Subcutaneous abdominal adipose tissue (tissue), 5 donors: ENCODE measurements at regions not wholly inside any gene's neighbourhood (a gene's known extent, or its start where the extent isn't known, plus 50 kb on each side); places are given as distances from the start of the nearest gene placed in this dataset.
"Not testable (repeated sequence)": the region's sequence is repeated elsewhere in the genome, so short reads cannot be mapped to it uniquely, and the experiment has no call there.

Experiments used
- H3K27ac ChIP-seq: one replicate; pipeline ENCODE4 v1.7.0; 2013; ENCODE audit warnings: low read depth, mild to moderate bottlenecking, inconsistent platforms, low read length, moderate library complexity
- H3K27me3 ChIP-seq, 5 donors: one replicate each; pipeline ENCODE4 v1.7.0; 2013; ENCODE audit warnings: low read length in 5 of 5, inconsistent platforms in 1 of 5; ENCODE audit not compliant: control insufficient read depth in 5 of 5, insufficient read depth in 4 of 5
- H3K36me3 ChIP-seq, 5 donors: one replicate each; pipeline ENCODE4 v1.7.0; 2013; ENCODE audit warnings: low read length in 5 of 5; ENCODE audit not compliant: control insufficient read depth in 5 of 5, insufficient read depth in 5 of 5
- H3K4me1 ChIP-seq, 5 donors: one replicate each; pipeline ENCODE4 v1.7.0; 2013; ENCODE audit warnings: low read length in 5 of 5, mild to moderate bottlenecking in 3 of 5, moderate library complexity in 1 of 5; ENCODE audit not compliant: control insufficient read depth in 5 of 5, insufficient read depth in 5 of 5
- H3K4me3 ChIP-seq, 5 donors: one replicate each; pipeline ENCODE4 v1.7.0; 2013; ENCODE audit warnings: low read length in 5 of 5, low read depth in 1 of 5
- H3K9ac ChIP-seq, 5 donors: one replicate each; pipeline ENCODE4 v1.7.0; 2013; ENCODE audit warnings: low read length in 5 of 5, mild to moderate bottlenecking in 4 of 5, moderate library complexity in 3 of 5
- H3K9me3 ChIP-seq, 5 donors: one replicate each; pipeline ENCODE4 v1.7.0; 2013; ENCODE audit warnings: low read length in 5 of 5; ENCODE audit not compliant: control insufficient read depth in 5 of 5
- donor health status: healthy.
- donor health status: healthy.
- donor health status: healthy.
- donor health status: healthy.
- donor health status: healthy.

- Histone ChIP-seq H3K4me1 (peaks cover 0 to 6% (median 0%) of the 10 kb centered on the region in 5 donors), H3K9ac (no peak overlapping the region), H3K36me3 (no peaks in the 10 kb centered on the region), H3K9me3 (peaks cover 0 to 3% (median 0%) of the 10 kb centered on the region in 5 donors), H3K27me3 (no peaks in the 10 kb centered on the region), H3K27ac (no peak overlapping the region), H3K4me3 (no peak overlapping the region)
These were observed 314.7 kb upstream of the GRAMD2B start for GRCh38 chr5:126108470-126108869.

DNA sequence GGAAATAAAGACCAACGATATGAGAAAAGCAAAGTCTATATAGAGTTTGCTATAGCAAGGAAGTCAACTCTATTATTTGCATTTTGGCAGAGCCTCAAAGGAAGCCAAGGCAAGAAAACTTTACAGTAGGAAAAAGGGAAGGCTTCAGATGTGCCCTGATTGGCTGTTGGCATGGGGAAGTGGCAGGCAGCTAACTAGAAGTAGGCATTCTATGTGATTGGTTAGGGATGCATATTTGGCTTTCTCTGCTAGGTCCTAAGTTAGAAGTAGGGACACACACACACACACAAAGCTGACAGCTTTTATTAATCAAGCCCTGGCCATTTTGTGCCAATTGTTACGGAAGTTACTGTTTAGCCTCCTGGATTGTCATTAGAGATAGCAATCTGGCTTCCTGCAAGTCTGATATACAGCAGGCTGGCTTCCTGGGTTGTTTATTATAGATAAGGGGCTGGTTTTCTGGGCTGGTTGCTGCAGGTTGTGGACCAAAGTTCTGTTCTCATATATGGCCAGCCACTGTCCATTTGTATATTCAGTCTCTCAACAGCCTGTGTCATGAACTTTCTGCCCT is 308.1 kb upstream of the GRAMD2B start:
- Histone ChIP-seq H3K27me3 (no peaks in the 10 kb centered on the region), H3K4me1 (no peaks in the 10 kb centered on the region), H3K36me3 (no peaks in the 10 kb centered on the region), H3K9ac (no peak overlapping the region), H3K4me3 (no peak overlapping the region), H3K27ac (no peak overlapping the region), H3K9me3 (peaks cover 0 to 8% (median 0%) of the 10 kb centered on the region in 5 donors)

DNA sequence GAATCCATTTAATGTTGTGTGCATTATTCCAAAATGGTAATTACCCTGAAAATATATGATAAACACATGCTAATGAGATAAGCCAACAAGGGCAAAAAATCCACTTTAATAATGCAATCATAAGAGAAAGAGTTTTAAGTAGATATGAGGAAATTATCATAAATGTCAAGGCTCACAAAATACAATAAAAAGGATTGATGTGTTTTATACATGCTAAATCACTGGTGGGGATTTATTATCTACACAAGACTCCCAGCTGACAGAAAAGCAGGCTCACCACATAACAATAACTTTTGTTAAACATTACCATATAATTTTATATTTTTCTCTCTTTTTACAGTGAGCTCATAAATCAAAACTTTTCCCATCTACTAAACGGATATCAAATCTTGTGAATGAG is 306.2 kb upstream of the GRAMD2B start:
- no peaks in the 10 kb centered on the region for H3K4me1 ChIP-seq
- H3K36me3 ChIP-seq = no peaks in the 10 kb centered on the region
- no peaks in the 10 kb centered on the region for H3K27me3 ChIP-seq
- H3K9me3 ChIP-seq = peaks cover 0 to 7% (median 0%) of the 10 kb centered on the region in 5 donors
- no peak overlapping the region for H3K4me3 ChIP-seq
- H3K9ac ChIP-seq = no peak overlapping the region
- H3K27ac ChIP-seq = no peak overlapping the region

- Histone ChIP-seq H3K36me3 (no peaks in the 10 kb centered on the region), H3K4me3 (no peak overlapping the region), H3K9me3 (peaks cover 0 to 5% (median 0%) of the 10 kb centered on the region in 5 donors), H3K9ac (no peak overlapping the region), H3K4me1 (peaks cover 0 to 4% (median 0%) of the 10 kb centered on the region in 5 donors), H3K27ac (no peak overlapping the region), H3K27me3 (no peaks in the 10 kb centered on the region)
These were observed 303.2 kb upstream of the GRAMD2B start for GRCh38 chr5:126119887-126120442.

DNA sequence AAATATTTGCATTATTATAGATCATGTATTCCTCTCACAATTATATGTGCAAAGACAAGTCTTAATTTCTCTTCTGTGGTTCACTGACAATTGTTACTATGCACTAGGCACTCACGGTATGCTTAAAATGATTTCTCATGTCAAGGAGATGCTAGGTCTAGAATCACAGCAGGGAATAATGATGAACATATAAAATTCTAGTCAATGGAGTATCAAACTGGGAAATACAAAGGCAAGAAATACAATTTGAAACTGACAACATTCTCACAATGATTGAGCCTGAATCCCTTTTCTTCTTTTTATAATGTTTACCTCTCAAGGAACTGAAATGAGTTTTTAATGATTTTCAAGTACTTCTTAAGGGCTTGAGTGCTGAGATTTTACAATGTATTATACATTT is 302.3 kb upstream of the GRAMD2B start:
- Histone ChIP-seq H3K36me3 (no peaks in the 10 kb centered on the region), H3K9me3 (no peaks in the 10 kb centered on the region), H3K4me3 (no peak overlapping the region), H3K27me3 (no peaks in the 10 kb centered on the region), H3K4me1 (peaks cover 0 to 6% (median 0%) of the 10 kb centered on the region in 5 donors), H3K27ac (no peak overlapping the region), H3K9ac (no peak overlapping the region)

DNA sequence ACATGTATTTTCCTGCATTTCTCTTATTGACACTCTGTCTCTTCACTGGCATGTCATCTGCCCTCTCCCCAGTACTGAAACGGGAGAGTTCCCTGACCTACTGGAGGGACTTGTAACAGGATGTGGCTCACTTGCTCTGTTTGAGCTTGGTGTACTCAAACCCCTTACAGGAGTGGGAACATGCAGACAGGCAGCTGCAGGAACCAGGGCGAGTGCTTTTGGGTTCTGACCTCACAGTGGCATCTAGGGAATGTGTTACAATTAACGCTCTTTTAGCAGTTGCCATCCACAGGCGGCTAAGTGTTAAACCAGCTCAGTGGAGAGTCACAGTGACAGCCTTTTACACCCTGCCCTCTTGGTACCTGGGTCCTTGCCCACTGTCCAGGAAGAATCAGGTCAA is 300.3 kb upstream of the GRAMD2B start:
- no peak overlapping the region for H3K4me3 ChIP-seq
- no peak overlapping the region for H3K9ac ChIP-seq
- H3K27me3 ChIP-seq = no peaks in the 10 kb centered on the region
- peaks cover 0 to 6% (median 0%) of the 10 kb centered on the region in 5 donors for H3K4me1 ChIP-seq
- no peaks in the 10 kb centered on the region for H3K36me3 ChIP-seq
- no peak overlapping the region for H3K27ac ChIP-seq
- H3K9me3 ChIP-seq = no peaks in the 10 kb centered on the region

GRCh38 chr5:126124706-126125345 is 298.4 kb upstream of the GRAMD2B start:
- Histone ChIP-seq H3K27me3 (no peaks in the 10 kb centered on the region), H3K4me1 (peaks cover 0 to 6% (median 0%) of the 10 kb centered on the region in 5 donors), H3K4me3 (no peak overlapping the region), H3K36me3 (no peaks in the 10 kb centered on the region), H3K27ac (no peak overlapping the region), H3K9ac (no peak overlapping the region), H3K9me3 (peaks cover 0 to 2% (median 0%) of the 10 kb centered on the region in 5 donors)

GRCh38 chr5:126125407-126125806 is 297.8 kb upstream of the GRAMD2B start:
- Histone ChIP-seq H3K4me1 (peaks cover 0 to 6% (median 0%) of the 10 kb centered on the region in 5 donors), H3K27me3 (no peaks in the 10 kb centered on the region), H3K9ac (no peak overlapping the region), H3K27ac (no peak overlapping the region), H3K9me3 (peaks cover 0 to 2% (median 0%) of the 10 kb centered on the region in 5 donors), H3K4me3 (no peak overlapping the region), H3K36me3 (no peaks in the 10 kb centered on the region)

- Histone ChIP-seq H3K27me3 (no peaks in the 10 kb centered on the region), H3K27ac (no peak overlapping the region), H3K9ac (no peak overlapping the region), H3K4me3 (no peak overlapping the region), H3K4me1 (peaks cover 0 to 6% (median 0%) of the 10 kb centered on the region in 5 donors), H3K9me3 (peaks cover 0 to 4% (median 2%) of the 10 kb centered on the region in 5 donors), H3K36me3 (no peaks in the 10 kb centered on the region)
These were observed 296.6 kb upstream of the GRAMD2B start for GRCh38 chr5:126126574-126126973.

GRCh38 chr5:126127371-126127770 is 295.8 kb upstream of the GRAMD2B start:
- H3K9ac ChIP-seq, H3K27me3 ChIP-seq, H3K27ac ChIP-seq, H3K4me1 ChIP-seq, H3K4me3 ChIP-seq, H3K9me3 ChIP-seq, H3K36me3 ChIP-seq: not testable (repeated sequence)
